ENCODE measurements at regions not wholly inside any gene's neighbourhood (a gene's known extent, or its start where the extent isn't known, plus 50 kb on each side); places are given as distances from the start of the nearest gene placed in this dataset.

DNA sequence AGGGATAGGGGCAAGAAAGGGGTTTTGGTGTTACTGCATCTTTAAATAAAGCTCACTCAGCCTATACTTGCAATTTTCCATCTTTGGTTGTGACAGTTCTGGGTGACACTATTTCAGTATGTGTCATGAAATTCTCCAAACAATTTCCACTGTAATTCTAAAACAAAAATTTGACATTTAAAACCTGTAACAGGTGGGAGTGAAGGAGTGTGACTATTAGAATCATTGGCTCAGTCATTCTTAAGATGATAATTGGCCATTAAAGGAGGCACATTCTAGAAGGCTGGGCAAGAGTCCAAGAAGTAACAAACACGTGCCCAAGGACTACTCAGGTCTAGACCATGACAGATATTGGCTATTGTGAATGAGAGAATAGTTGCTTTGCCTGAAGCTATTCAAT lies 153.3 kb upstream of the ARG1 start:
- peak overlapping the region; percentile 88 for H3K27ac Mint-ChIP-seq
- ChIA-PET POLR2A (no interaction called here), CTCF (interaction anchor here (0.7 to 1.4 kb wide), 3 partner anchors 12 to 220 kb away, joined by 3 read pairs; no protein-coding TSS in a partner anchor)
- H3K9me3 Mint-ChIP-seq: no peaks in the 10 kb centered on the region
- peaks cover 41% of the 10 kb centered on the region for H3K4me1 Mint-ChIP-seq (ENCODE audit: low read depth)
- H3K27me3 Mint-ChIP-seq: no peaks in the 10 kb centered on the region
- DNase-seq: no peak
- H3K4me3 Mint-ChIP-seq: no peak overlapping the region
- TF ChIP-seq CTCF (IDR thresholded peaks at IDR 0.05): no peak
- ATAC-seq: peak; percentile 79
- intact Hi-C loops (cut with micrococcal nuclease): no loop called here
- peaks cover 18% of the 10 kb centered on the region for H3K36me3 Mint-ChIP-seq (ENCODE audit: low read depth)

GRCh38 chr6:131424016-131424415 lies 149.0 kb upstream of the ARG1 start:
- ChIA-PET POLR2A (no interaction called here), CTCF (no interaction called here)
- ATAC-seq (no peak), DNase-seq (no peak)
- Mint-ChIP-seq H3K4me3 (no peak overlapping the region), H3K36me3 (ENCODE audit: low read depth) (peaks cover 20% of the 10 kb centered on the region), H3K27me3 (no peaks in the 10 kb centered on the region), H3K4me1 (ENCODE audit: low read depth) (peaks cover 29% of the 10 kb centered on the region), H3K27ac (no peak overlapping the region), H3K9me3 (no peaks in the 10 kb centered on the region)
- TF ChIP-seq CTCF (IDR thresholded peaks at IDR 0.05): no peak
- intact Hi-C loops (cut with micrococcal nuclease): no loop called here

DNA sequence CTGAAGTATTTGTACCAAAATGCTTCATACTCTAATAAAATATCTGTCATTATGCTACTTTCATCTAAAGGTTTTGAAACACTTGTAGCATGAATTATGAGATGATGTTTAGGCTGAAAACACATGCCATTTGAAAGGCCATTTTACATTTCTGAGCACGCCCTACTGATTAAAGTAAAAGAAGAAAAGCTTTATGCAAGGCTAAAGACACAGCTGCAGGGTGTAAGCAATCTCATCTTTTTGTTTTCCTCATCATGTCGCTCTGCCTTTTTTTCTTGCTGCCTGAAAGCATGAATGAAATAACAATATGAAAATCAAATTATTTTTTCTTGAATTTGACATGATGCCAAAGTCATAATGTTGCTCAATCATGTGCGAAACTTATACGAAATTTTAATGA lies 148.6 kb upstream of the ARG1 start:
- no peak overlapping the region for H3K27ac Mint-ChIP-seq
- DNase-seq (no peak), ATAC-seq (no peak)
- H3K27me3 Mint-ChIP-seq: no peaks in the 10 kb centered on the region
- POLR2A ChIA-PET: no interaction called here
- TF ChIP-seq CTCF (IDR thresholded peaks at IDR 0.05): no peak
- H3K9me3 Mint-ChIP-seq: no peaks in the 10 kb centered on the region
- intact Hi-C loops (cut with micrococcal nuclease): no loop called here
- CTCF ChIA-PET: no interaction called here
- H3K36me3 Mint-ChIP-seq (ENCODE audit: low read depth): peaks cover 22% of the 10 kb centered on the region
- no peak overlapping the region for H3K4me3 Mint-ChIP-seq
- H3K4me1 Mint-ChIP-seq (ENCODE audit: low read depth): peaks cover 25% of the 10 kb centered on the region

DNA sequence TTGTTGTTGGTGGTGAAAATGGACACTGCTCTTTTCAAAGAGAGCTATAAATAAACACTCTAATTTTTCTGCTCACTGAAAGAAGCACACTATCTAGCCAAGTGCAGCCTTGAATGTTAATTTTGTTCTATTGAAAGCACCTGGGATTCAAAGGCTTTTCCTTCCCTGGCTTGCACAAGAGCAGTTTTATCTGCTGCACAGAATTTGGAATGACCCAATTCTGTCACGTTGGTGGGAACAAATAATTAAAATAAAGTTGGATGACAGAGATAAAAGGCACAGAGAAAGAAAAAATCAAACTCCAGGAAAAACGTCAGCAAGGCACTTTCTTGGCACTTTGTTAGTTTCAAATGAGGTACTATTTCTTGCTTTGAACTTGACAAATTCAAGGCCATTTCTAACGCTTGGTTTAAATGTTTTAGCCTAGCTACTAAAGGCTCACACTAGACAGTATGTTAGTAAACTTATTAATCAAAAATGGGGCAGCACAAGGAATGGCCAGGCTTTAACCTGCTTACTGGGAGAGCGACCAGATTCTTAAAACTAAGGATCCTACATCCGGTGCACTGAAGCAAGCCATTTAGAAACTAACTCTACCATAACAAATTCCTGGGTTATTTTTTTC lies 145.5 kb upstream of the ARG1 start:
- no peak for ATAC-seq
- H3K27me3 Mint-ChIP-seq: no peaks in the 10 kb centered on the region
- H3K36me3 Mint-ChIP-seq (ENCODE audit: low read depth): peaks cover 21% of the 10 kb centered on the region
- H3K4me1 Mint-ChIP-seq (ENCODE audit: low read depth): peaks cover 17% of the 10 kb centered on the region
- DNase-seq: no peak
- no peaks in the 10 kb centered on the region for H3K9me3 Mint-ChIP-seq
- H3K4me3 Mint-ChIP-seq: no peak overlapping the region
- TF ChIP-seq CTCF (IDR thresholded peaks at IDR 0.05): no peak
- intact Hi-C loops (cut with micrococcal nuclease): no loop called here
- ChIA-PET POLR2A (no interaction called here), CTCF (interaction anchor here (1.0 to 1.6 kb wide), 2 partner anchors 21 to 200 kb away, joined by 3 read pairs; partner anchors contain the start of gene MED23)
- H3K27ac Mint-ChIP-seq: no peak overlapping the region

- ATAC-seq: no peak
- CTCF ChIA-PET: interaction anchor here (1.1 kb wide), 1 partner anchor 14 kb away, joined by 3 read pairs; no protein-coding TSS in a partner anchor
- POLR2A ChIA-PET: no interaction called here
- Mint-ChIP-seq H3K4me1 (ENCODE audit: low read depth) (peaks cover 22% of the 10 kb centered on the region), H3K27ac (no peak overlapping the region), H3K36me3 (ENCODE audit: low read depth) (peaks cover 36% of the 10 kb centered on the region), H3K4me3 (no peak overlapping the region), H3K27me3 (no peaks in the 10 kb centered on the region), H3K9me3 (peaks cover 7% of the 10 kb centered on the region)
- intact Hi-C loops (cut with micrococcal nuclease): no loop called here
- no peak for TF ChIP-seq CTCF (IDR thresholded peaks at IDR 0.05)
- no peak for DNase-seq
These were observed 142.5 kb upstream of the ARG1 start for GRCh38 chr6:131430531-131430930.

All from activated CD8-positive, alpha-beta T cell treated with anti-CD3 and anti-CD28 coated beads for 36 hours (primary cell).